ENCODE measurements at regions not wholly inside any gene's neighbourhood (a gene's known extent, or its start where the extent isn't known, plus 50 kb on each side); places are given as distances from the start of the nearest gene placed in this dataset.

DNA sequence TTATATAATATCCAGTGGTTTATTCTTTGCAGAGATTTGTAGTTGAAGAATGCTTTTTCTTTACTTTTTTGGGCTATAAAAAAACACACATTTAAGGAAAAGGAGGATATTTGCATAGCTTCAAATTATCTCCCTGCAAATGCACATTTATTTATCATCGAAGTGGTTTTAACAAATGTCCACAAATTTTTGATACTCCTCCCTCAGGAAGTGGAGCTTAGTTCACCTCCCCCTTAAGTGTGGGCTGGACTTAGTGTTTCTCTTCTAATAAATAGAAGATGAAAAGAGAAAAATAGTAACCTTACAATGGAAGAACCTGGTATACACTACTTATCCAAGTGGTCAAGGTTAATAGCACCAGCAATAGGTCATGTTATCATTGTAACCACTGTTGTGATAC lies 537.6 kb downstream of the ARL4A start:
- no peak for TF ChIP-seq HDGF (IDR thresholded peaks at IDR 0.05; ENCODE audit: borderline replicate concordance)
- TF ChIP-seq SP1 (IDR thresholded peaks at IDR 0.05) = no peak
- TF ChIP-seq BHLHE40 (IDR thresholded peaks at IDR 0.05; ENCODE audit: borderline replicate concordance) = no peak
- TF ChIP-seq NFRKB (IDR thresholded peaks at IDR 0.05) = no peak

Measured in HEK293T (cell line).